HG03469 (cell line): ENCODE measurements at regions not wholly inside any gene's neighbourhood (a gene's known extent, or its start where the extent isn't known, plus 50 kb on each side); places are given as distances from the start of the nearest gene placed in this dataset.
"Not testable (repeated sequence)": the region's sequence is repeated elsewhere in the genome, so short reads cannot be mapped to it uniquely, and the experiment has no call there.

Source experiments
- ATAC-seq: cut with Tn5 transposase; IDR thresholded peaks from one replicate; pipeline ENCODE4 v1.9.1; 2021; ENCODE audit warnings: mild to moderate bottlenecking, moderate library complexity, moderate number of reproducible peaks; ENCODE audit not compliant: unreplicated experiment

DNA sequence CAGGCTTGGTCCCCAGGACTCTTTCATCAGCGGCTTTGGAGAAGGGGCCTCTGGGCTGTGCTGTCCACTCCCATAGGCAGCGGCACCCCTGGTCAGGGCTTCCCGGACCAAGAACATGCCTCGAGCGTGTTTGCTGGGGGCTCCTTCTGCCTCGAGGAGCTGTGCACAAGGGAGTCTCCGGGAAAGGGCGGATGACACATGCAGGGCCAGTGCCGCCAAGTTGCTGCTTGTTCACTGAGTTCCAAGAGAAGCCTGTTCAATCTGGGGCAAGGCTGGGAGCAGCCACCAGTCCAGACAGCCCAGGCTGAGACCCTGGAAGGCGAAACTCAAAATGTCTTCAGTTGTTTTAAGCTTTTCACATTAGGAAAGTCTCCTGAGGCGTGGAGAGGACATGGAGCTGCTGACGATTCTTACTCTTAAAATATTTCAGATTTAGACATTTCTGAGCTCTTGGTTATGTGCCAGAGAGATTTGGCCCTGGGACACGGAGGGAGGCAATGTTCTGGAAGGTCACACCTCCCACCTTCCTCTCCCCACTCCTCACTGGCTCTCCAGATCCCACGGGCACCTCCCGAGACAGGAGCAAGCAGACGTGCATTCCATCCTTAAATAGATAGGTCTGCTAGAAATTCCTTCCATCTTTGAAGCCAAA is 84.5 kb upstream of the ZNF469 start:
- ATAC-seq = no peak

DNA sequence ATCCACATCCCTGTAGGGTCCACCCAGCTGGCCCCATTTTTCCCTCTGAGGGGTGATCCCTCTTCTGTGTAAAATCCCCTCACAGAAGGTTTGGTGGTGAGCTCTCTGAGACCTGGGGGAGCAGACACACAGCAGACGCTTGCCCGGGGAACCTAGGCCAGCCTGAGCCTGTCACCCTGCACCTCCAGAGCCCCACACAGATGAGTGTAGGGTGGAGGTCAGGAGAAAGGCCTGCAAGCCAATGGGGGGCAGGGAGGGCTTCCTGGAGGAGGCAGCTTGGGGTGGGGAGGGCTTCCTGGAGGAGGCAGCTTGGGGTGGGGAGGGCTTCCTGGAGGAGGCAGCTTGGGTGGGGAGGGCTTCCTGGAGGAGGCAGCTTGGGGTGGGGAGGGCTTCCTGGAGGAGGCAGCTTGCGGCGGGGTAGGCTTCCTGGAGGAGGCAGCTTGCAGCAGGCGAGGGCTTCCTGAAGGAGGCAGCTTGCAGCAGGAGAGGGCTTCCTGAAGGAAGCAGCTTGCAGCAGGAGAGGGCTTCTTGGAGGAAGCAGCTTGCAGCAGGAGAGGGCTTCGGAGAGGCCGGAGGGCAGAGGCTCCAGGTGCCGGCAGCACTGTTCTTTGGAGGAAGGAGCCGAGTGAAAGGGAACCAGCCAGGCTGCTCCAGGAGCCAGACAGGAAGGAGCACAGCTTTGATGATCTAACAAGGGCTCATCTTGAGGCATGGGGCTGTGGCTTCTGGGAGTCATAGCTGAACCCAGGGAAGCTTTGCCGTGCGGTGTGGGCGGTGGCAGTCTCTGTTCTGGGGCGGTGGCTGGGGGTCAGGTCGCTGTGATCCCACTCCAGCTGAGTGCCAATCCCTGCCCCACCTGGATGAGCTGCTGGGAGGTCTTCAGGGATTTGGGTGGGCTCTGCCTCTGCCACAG is 83.7 kb upstream of the ZNF469 start:
- no peak for ATAC-seq

DNA sequence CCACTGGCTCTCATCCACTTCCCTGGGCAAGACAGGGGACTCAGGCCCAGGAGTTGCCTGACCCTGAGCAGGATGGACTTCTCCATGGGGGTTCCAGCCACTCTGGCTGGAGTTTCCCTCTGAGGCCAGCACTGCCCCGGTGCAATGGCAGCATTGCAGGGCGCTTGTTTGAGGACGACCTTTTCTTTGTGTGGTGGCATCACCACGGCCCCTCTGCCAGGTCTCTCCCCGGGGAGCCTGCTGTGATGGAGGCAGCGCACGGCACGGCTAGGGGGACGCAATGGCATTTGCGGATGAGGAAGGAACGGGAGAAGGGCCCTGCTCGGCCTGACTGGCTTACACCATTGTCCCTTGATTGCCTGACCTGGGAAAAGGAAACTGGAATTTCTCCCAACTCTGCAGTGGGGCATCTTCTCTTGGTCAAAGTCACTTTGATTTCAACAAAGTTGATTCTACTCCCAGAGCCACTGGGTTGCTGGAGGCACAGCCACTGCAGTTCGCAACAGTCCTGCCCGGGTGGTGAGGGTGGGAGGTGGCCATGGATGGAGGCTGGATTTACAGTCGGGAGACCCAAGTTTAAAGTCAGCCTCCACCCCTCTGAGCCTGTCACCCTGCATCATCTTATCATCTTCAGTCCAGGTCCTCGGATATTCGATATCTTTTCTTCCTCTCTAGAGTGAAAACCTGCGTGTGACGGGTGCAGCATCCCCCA is 82.9 kb upstream of the ZNF469 start:
- ATAC-seq = no peak

DNA sequence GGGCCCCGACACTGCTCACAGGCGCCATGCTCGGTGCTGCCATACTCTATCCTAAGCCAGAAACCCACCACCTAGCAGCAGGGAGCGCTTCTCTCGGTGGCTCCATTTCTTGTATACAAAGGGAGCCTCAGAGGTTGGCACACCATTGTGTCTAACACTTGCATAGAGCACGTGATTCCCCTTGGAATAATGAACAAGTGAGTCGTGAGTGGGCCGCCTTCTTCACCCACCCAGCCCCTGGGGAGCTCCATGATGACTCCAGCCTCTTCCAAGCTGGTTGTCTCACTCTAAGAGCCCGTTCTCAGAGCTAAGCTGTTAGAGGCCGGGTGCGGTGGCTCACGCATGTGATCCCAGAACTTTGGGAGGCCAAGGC is 82.3 kb upstream of the ZNF469 start:
- ATAC-seq = no peak

DNA sequence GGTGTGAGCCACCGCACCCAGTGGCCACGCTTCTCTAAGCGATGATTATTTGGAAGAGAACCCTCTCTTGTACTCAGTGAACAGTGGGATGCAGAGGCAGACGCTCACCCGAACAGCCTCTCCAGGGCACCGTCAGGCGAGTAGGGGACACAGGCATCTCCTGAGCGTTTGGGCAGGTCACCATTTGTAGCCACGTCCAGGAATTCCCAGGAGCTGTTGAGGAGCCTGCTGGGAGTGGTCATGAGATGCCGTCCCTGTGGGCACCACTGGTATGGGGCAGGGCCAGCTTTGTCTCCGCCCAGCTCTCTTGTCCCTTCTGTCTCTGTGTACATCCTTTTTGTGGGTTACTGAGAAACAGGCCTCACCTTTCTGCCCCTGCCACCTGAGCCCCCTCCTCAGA is 81.3 kb upstream of the ZNF469 start:
- ATAC-seq = no peak

DNA sequence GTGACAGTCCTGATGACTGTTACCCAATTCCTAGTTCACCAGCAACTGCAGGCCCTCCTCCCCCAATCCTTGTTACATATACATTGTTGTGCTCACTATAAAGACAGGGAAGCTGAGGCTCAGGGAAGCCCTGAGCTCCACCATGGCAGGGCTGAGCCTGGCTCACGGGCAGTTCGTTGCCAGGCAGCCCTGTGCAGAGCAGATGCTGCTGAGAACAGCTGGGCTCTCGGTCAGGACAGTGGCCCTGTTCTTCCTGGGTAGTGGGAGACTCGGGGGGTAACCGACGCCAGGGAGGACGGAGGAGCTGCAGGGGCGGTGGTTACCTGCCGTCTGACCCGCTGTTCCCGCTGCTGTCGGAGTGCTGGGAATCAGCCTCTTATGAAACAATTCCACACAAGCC is 80.9 kb upstream of the ZNF469 start:
- ATAC-seq = no peak

DNA sequence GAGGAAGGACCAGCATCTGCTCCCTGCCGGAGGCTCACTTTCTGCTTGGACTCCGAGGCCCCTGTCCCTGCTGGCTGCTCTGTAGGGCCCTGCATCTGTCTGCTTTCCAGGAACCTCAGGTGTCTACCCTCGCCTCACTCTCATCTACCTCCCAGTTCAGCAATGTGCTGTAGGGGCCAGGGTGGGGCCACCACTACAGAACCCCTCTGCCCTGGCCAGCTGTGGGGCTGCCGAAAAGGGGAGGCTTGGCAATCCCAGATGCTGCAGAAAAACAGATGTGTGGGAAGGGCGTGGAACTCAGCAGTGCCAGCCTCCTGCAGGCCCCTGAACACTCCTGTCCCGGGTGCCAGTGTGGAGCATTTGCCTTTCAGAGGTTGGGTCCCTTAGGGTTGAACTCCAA is 80.1 kb upstream of the ZNF469 start:
- ATAC-seq = no peak

DNA sequence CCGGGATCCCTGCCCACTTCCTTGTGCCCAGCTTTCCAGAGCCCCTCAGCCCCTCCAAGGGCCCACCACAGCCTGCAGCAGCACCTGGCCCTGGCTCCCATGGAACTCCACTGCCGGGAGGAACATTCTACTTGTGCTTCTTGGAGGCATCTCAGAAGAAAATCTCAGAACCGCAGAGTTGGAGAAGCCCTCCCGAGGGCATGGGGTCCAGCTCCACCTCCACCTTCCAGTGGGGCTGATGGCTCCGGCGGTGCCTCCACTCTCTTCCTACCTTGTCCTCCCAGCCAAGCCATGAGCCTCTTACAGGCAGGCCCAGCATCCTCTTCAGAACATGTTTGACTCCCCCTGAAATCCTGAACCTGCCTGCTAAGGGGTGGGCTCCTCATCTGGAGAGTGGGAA is 79.4 kb upstream of the ZNF469 start:
- ATAC-seq = no peak

DNA sequence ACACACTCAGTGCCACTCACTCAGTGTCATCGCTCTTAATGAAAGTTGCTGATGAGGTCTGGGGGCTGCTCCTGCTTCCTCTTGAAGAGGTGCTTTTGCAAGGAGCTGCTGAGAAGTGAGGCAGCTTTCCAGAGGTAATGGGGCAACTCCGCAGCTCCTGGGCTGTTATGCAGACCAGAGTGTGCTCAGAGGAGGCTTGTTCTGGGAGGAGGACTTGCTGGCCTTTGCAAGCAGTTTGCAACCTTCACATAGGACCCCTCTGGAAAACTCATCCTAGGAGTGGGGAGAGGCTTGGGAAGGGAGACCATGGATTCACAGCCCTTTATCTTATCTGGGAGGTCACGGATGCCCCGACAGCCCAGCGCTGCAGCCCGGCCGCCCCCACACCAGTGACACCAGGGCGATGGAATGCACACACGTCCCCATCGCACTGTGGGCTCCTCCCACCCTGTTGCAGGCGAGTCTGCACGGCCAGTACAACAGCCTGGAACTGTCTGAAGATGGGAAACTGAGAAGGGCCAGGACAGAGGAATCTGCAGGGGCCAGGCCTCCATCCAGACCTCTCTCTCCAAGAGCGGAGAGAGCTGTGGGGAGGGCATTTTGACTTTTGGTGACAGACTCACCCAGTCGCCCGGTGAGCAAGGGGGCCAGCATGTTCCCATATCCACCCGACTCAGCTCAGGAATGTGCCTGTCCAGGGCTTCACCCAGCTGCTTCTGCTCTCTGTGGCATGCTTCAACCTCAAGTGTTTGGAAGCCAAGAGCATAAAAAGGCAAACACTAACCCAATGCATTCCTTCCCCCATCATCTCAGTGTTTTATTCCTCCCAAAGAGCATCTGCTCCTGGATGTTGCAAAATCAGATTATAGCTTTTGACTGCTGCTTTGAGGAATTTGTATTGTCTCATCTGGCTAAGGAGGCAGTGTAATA is 78.6 kb upstream of the ZNF469 start:
- no peak for ATAC-seq

DNA sequence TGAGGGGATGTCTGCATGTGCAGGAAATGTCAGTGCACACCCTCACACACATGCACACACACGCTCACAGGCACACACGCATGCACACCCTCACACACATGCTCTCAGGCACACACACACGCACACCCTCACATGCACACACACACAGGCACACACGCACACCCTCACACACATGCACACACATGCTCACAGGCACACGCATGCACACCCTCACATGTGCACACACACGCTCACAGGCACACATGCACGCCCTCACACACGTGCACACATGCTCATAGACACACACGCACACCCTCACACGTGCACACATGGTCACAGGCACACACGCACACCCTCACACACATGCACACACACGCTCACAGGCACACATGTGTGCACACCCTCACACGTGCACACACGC is 77.6 kb upstream of the ZNF469 start:
- no peak for ATAC-seq

DNA sequence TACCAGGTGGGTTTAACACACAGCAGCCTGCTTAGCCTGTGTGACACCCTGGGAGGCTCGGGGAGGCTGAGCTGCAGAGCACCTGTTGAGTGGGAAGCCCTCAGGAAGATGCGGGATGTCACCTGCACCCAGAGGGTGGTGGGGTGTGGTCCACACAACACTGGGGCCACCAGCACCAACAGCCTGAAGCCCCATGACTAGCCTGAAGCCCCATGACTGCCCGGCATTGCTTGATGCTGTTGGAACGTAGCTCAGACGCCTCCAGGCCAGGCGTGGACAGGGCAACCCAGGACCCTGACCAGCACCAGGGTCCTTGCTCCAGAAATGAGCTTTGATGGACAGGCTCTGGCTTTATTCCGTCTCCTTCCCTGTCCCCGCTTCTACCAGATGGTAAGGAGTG is 76.3 kb upstream of the ZNF469 start:
- ATAC-seq = no peak

DNA sequence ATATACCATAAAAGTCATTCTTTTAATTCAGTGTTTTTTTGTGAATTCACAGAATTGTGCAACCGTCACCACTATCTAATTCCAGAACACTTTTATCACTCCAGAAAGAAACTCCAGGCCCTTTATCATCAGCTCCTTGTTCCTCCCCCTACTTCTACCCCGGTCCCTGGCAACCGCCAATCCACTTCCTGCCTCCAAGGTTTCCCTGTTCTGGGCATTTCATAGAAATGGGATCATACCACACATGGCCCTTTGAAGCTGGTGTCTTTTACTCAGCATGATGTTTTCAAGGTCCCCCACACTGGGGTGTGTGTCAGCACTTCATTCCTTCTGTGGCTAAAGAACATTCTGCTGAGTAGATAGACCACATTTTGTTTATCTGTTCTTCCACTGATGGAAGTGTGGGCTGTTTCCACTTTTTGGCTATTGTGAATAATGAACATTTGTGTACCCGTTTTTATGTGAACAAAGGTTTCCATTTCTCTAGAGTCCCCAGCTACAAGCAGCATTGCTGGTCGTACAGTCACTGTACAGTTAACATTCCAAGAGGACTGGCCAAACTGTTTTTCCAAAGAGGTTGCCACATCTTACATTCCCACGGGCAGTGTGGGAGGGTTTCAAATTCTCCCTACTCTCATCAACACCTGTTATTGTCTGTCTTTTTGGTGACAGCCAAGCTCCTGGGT is 75.8 kb upstream of the ZNF469 start:
- no peak for ATAC-seq

DNA sequence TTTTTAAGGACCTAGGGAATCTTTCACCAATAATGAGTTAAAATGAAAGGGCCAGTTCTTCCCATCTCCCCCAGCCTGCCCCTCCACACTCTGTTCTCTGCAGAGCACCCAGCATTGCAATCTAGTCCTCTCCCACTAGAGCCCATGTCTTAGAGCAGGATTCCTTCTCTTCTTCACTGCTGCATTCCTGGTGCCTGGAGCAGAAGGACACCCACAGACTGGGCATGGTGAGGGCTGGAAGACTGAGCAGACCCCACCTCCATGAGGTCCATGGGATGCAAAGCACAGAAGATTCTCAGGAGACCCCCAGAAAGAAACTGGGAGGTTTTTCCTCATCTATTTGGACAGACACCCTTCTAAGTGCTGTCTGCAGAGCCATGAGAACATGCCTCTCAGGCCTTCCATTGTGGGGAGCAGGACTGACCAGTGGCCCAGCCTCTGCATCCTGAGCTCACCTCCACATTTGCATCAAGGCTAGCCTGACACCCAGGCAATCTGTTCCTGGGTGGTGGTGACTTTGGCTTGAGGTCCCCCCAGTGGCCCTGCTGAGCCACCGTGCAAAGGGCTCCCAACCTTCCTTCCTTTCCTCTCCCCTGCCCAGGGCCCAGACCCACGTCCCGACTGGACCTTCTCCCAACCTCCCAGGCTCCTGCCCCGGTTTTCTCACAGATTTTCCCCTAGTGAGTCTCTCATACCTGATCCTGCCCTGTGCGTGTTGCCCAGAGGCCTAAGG is 74.2 kb upstream of the ZNF469 start:
- ATAC-seq = no peak

DNA sequence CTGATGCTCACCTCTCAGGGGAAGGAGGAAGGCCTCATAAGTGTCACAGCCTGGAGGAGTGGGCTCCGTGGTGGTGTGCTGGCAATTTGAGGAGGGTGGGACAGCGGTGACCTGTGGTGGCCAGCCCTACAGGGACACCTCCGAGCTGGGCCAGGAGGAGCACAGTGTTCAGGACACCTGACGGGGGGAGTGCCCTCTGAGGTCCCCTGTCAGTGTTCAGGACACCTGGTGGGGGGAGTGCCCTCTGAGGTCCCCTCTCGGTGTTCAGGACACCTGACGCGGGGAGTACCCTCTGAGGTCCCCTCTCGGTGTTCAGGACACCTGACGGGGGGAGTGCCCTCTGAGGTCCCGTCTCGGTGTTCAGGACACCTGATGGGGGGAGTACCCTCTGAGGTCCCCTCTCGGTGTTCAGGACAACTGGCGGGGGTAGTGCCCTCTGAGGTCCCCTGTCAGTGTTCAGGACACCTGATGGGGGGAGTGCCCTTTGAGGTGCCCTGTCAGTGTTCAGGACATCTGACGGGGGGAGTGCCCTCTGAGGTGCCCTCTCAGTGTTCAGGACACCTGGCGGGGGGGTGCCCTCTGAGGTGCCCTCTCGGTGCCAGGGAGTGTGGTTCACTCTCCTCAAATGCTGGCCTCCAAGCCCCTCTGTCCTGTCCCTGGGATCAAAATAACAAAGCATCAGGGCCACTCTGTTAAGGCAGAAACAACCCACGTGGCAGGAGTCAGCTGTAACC is 73.4 kb upstream of the ZNF469 start:
- ATAC-seq = no peak

DNA sequence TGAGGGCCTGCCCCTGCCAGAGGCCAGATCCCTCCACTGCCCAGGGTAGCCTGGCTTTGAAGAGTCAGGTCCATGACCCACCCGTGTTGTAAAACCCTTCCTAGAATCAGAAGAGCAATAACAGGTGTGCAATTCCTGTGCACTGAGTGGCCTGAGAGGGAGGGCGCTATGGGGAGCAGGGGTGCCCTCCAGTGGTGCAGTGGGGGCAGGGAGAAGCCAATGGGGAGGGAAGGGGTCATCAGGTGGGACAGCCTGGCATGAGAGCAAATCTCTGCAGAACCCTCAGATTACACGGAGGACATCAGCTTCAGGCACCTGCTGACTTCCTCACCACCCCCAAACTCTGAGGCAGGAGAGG is 72.9 kb upstream of the ZNF469 start:
- ATAC-seq = no peak

DNA sequence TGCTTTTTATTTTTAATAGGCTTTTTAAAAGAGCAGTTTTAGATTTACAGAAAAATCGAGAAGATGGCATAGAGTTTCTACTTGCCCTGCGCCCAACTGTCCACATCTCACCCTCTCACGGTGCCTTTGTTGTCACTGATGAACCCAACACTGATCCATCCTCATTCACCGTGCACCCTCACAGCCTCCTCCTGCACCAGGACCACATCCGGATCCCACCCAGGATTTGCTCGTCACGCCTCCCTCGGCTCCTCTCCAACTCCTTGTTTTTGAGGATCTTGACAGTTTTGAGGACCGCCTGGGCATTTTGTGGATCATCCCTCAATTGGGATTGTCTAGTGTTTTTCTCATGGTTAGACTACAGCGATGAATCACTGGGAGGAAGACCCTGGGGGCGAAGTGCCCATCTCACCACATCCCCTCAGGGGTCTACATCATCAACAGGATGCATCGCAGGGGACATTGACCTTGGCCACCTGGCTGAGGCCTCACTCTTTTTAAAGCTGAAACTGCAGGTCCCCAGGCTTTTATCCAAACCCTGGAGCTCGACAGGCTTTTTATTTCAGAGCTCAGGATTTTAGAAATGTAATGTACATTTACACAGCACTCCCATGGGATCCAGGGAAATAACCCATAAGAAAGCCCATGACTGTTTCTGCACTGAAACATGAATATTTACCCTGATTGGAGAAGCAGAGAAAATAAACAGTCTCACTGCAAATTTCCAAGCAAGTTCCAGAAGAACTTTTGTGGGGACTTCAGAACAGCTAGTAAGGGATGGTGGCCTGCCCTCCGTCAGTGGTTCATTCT is 71.8 kb upstream of the ZNF469 start:
- ATAC-seq = no peak

DNA sequence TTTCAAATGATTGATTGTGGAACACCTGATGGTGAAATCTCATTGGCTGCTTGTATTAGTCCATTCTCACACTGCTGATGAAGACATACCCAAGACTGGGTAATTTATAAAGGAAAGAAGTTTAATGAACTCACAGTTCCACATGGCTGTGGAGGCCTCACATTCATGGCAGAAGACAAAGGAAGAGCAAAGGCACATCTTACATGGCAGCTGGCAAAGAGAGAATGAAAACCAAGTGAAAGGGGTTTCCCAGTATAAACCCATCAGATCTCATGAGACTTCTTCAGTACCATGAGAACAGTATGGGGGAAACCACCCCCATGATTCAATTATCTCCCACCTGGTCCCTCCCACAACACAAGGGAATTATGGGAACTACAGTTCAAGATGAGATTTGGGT is 70.9 kb upstream of the ZNF469 start:
- not testable (repeated sequence) for ATAC-seq

DNA sequence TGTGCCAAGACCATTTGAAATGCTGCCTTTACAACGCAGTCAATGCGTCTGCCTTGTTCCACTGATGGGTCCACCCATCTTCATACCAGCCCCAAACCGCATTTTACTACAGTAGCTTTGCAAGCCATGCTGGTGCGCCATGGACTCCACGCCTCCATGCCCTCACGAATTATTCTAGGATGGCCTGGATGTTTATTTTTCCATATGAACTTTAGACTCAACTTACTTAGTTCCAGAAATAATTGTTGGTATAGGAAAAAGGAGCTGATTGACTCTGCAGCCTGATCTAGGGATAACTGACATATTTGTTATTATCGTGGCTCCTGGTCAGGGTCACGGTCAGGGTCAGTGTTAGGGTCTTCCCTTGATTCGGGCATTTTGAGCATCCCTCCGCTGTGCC is 70.0 kb upstream of the ZNF469 start:
- ATAC-seq = no peak
